ENCODE measurements at regions not wholly inside any gene's neighbourhood (a gene's known extent, or its start where the extent isn't known, plus 50 kb on each side); places are given as distances from the start of the nearest gene placed in this dataset.

DNA sequence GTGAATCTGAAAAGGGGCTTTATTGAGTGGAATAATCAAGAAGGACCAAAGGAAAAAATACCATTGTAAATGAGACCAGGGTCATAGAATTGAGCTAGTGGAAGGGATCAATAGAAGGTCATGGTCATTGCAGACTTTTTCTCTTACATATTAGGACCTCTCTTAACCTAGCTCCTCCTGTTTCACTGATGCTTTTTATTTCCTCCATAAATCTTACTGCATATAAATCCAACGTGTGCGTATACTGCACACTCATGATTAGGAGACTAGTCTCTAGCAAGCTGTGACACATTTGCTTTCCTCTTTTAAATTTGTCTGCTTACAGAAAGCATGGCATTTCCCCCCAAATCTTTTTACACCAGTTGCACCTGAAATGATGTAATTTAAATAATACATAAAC lies 179.6 kb upstream of the B3GALT2 start:
- no peak for DNase-seq (ENCODE audit: low spot score)
- intact Hi-C loops (cut with DNase I) = no loop called here

DNA sequence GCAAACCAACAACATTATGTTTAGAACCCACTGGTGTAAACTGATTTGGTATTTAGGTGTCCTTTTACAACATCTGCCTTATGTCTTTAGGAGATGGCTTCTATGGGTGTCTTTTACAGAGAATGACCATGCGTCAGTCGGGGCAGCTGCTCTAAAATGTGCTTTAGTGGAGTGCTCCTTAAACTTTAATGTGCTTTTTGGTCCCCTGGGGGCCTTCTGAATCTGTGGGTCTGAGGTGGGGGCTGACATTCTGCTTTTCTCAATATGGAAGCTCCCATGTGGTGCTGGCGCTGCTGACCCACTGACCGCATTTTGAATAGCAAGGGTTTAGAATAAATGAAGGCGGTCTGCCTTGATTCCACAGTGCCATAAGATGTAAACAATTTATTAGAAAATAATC lies 173.2 kb upstream of the B3GALT2 start:
- no peak for DNase-seq (ENCODE audit: low spot score)
- intact Hi-C loops (cut with DNase I) = no loop called here

DNA sequence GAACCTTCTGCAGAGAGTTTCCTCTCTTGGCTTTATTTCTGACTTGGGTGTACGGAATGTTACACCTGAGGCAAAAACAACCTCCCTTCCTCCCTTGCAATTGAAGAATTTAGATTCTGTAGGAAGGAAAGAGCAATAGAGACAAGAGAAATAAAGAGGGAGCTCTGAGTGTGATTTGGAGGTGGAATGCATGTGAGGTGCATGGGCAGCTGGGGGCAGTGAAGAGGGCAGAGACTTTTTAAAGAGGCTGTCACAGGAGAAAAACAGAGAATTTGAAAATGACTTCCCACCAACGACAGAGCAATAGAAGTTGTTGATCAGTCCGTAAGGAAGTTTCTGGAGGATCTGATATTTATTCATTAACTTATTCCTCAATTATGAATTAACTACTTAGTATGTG lies 172.0 kb upstream of the B3GALT2 start:
- intact Hi-C loops (cut with DNase I) = no loop called here
- DNase-seq (ENCODE audit: low spot score) = no peak

DNA sequence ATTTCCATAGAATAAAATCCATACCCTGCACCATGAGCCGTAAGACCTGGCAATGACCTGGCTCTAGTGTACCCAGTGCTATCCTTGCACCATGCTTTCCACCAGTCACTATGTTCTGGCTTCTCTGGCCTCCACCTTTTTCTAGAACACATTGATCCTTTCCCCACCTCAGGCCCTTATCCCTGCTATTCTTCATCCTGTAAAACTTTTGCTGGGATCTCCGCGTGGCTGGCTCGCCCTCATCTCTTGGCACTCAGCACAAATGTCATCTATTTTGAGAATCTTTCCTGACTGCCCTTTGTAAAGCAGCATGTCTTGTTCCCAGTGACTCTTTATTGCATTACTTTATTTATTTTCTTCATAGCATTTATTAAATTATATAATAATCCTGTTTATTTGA lies 169.8 kb upstream of the B3GALT2 start:
- intact Hi-C loops (cut with DNase I) = no loop called here
- DNase-seq (ENCODE audit: low spot score) = no peak

DNA sequence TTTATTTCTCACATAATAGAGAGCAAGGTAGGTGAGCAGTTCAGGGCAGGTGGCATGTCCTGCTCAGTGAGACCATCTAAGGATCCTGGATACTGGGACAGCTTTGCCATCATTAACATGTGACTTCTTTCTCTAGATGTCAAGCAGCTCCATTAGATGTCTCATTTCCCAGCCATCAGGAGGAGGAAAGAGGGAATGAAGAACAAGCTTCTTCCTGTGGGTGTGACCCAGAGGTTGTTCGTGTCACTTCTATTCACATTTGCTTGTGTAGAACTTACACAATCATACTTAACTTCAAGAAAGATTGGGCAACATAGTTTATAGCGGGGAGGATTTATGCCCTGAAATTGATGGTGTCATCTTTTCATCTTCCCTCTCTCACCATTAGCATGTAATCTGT lies 169.2 kb upstream of the B3GALT2 start:
- DNase-seq (ENCODE audit: low spot score) = no peak
- intact Hi-C loops (cut with DNase I) = no loop called here

DNA sequence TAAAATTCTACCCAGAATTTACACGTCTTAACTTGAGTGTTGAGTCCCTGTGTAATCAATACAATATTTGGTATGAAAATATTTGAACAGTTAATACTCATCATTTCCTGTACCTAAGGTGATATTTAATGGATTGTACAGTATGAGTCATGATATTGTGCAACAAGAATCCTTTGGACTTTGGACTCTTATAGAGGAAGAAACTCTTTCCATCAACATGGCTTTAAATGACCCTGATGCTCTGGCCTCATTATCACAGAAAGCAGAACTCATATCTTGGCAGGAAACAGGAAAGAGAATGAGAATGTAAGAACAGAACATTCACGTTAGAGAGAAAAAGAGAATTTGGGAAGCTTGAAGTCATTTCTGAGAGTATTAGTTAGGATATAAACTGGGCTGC lies 168.8 kb upstream of the B3GALT2 start:
- no peak for DNase-seq (ENCODE audit: low spot score)
- intact Hi-C loops (cut with DNase I) = no loop called here

DNA sequence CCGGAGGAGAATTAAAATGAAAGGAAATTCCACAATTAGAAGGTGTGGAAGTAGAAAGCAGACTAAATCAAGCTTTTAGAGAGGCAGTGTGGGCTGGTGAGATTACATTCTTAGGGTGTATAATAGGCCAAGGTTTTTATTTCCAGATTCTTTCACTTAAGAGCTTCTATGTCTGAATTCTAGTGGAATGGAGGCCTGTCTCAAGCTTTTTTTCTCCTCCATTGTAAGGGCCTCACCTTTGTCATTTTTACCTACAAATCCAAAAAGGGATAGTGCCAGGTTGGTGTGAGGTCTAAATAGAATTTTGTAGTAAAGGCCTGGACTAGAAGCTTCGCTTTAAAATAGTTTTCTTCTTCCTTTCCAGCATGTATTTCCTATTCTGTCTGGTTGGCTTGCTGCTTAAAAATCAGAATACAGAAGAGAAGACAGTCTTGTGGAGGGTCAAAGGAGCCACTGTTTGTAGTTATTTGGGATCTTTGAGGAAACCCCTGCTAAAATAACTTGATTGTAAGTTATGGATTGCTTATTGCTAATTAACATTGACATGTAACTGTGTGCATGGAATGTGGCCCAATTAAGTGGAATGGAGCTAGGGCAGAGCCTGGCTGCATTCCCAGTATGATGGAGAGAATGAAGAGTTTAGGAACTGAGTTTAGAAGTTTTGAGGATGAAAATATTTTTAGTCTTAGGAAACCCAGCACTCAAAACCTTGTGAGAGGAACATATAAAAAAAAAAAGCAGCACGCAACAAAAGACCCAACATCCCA lies 162.5 kb upstream of the B3GALT2 start:
- intact Hi-C loops (cut with DNase I) = no loop called here
- DNase-seq (ENCODE audit: low spot score) = no peak

DNA sequence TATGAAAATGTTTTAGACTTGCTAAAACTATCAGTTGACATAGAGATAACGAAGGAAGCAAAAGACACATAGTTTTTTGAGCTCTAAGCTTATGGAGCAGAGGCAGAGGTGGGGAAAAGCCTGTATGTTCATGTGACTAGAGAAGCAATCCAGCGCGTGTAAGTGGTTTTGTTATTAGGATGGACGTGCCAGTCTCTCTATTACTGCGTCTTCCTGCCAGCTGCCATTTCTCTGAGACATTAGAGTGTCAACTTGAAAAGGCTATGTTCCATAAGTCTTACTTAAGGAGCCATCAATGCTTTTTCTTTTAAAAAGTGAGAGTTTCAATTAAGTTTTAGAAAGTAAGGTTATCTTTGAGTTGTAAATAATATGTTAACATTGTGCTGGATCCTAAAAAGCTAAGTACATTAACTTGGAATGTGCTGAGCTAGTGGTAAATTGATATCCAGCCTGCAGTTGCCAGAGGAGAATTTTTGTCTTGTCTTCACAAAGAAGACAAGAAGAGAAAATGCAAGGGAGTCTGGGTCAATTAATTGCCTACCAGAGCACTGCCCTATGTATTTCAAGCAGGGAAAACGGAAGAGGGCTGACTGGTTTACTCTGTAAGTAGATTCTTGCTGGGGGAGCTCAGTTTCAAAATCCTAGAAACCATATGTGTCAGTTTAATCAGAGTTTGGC lies 161.8 kb upstream of the B3GALT2 start:
- intact Hi-C loops (cut with DNase I) = no loop called here
- DNase-seq (ENCODE audit: low spot score) = no peak

DNA sequence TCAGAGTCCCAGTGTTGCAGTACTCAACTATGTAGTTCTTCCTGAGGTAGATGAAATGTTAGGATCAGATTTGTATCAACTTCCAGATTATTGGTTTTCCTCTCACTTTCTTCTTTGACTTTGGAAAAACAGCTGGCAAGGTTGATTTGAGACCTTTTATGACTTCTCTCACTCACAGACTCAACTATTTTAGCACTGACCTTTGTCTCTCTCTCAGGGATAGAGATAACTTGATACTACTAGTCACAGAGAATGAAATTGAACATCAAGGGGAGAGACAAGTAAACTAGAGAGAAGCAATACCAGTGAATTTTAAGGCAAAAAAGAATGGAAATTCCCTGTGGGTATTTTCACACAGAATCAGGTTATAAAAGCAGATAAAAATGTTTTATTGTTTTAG lies 159.7 kb upstream of the B3GALT2 start:
- intact Hi-C loops (cut with DNase I) = no loop called here
- no peak for DNase-seq (ENCODE audit: low spot score)

DNA sequence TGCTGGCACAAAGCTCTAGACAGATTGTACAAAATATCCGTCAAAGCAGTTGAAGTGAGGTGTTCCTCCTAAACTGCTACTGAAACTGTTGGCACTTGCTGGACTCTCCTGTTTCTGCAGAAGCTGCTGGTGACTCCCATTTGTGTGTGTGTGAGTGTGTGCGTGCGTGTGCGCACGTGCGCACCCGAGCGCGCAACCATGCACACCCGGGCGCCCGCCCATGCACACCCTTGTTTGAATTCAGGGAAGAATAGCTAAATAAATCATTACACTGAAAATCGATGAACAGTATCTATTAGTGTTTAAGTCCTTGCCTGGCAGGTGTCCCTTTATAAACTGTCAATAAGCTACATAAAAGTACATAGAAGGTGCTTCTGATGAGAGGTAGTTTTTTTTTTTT lies 156.4 kb upstream of the B3GALT2 start:
- intact Hi-C loops (cut with DNase I) = no loop called here
- DNase-seq (ENCODE audit: low spot score) = no peak

DNA sequence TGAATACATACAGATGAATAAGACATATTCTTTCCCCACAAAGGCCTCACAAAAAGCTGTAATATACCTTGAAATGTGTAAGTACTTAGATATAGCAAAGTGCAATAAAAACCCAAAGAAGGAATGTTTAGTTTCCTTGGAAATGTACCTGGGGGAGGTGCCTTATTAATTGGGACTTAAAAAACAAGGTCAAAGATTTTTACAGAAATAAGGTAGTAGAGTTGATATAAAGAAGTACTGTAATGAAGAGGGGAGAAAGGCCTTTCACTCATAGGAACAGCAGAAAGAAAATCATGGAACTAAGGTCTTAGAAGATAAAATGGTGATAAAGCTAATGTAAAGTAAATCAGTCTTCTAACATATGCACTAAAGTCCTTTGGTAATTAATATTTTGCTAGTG lies 153.9 kb upstream of the B3GALT2 start:
- intact Hi-C loops (cut with DNase I) = no loop called here
- DNase-seq (ENCODE audit: low spot score) = no peak

DNA sequence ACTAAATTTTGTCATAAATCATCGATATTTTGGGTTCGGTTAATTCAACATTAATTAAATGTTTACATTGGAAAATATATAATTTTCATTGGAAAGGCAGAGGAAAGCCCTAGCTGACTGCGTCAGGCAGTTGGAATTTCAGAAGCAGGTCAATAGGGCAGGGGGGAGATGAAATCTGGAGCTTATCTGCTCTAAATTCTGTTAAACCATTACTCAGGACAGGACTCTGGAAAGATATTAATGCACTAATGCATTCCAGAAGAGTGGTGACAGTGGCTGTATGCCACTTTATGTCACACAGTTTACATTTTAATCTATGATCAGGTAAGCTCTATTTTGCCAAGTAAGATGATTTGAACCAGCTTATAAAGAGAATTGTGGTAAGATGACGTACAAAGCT lies 153.0 kb upstream of the B3GALT2 start:
- intact Hi-C loops (cut with DNase I) = no loop called here

DNA sequence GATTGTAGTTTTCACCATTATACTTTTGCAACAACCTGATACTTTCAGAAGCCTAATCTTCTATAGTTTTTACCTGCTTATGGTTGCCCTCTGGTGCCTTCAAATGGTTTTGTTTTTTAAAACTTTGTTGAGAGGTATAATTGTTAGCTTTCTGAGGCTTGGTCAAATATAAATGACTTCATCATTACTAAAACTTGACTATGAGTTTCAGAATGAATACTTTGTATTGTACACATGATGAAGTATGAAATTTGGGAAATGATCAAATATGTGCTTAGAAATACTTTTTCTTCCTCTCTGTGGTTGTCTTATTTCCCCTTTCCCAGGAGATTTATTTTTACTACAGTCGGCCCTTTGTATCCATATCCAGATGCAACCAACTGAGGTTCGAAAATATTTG lies 151.8 kb upstream of the B3GALT2 start:
- intact Hi-C loops (cut with DNase I) = no loop called here
- DNase-seq (ENCODE audit: low spot score) = no peak

More for the DNA sequence above, 153.0 kb upstream of the B3GALT2 start:
- DNase-seq (ENCODE audit: low spot score) = no peak

DNA sequence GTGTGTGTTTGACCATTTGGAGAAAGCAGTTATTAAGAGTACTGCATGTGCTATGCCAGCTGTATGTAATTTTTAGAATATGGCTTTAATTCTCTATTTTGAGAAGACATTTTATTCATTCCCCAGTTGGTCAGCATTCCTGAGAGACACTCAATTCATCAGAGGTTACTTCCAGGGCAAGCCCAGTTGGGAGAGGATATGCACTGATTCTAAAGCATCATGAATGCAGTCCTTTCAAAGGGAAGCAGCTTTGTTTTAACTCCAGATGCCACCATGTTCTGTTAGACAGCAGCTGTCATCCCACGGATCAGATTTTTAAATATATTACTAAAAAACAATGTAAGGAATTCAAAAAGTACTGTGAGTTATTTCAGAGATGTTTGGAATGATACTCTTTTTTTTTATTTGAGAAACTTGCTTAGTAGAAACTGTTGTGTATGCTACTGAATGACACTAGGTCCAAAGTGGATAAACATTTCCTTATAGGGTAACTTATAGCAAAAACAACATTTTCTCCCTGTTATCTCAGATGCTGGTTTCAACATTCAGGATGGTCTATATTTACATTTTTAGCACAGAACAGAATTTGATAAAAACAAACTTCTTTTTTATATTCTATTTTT lies 149.5 kb upstream of the B3GALT2 start:
- intact Hi-C loops (cut with DNase I) = no loop called here
- DNase-seq (ENCODE audit: low spot score) = no peak

DNA sequence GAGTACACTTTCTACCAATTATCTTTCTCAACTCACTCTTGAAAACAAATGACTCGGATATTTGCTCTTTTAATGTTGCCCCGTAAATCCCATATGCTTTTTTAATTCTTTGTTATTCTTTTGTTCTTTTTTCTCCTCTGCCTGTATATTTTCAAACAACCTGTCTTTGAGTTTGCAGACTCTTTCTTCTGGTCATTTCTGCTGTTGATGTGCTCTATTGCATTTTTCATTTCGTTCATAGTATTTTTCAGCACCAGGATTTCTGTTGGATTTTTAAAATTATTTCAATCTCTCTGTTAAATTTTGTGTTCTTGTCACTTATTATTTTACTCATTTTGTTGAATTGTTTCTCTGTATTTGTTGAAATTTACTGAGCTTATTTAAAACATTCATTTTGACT lies 146.8 kb upstream of the B3GALT2 start:
- no peak for DNase-seq (ENCODE audit: low spot score)
- intact Hi-C loops (cut with DNase I) = no loop called here

DNA sequence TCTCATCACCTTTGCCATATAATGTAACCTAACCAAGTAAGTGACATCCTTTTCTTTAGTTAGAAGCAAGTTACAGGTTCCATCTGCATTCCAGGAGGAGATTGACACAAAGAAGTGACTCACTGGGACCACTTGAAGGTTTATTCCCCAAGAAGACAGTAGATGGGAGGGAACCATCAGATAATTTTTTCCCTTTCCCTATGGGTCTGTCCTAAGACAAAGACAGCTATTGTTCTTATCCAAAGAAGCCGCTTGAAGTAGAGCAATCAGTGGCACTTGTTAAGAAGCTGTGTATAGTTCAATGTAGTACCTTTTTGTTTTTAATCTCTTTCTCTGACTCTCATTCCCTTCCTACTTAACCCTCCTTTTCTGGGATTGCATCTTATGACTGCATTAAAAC lies 139.9 kb upstream of the B3GALT2 start:
- intact Hi-C loops (cut with DNase I) = no loop called here
- DNase-seq (ENCODE audit: low spot score) = no peak

DNA sequence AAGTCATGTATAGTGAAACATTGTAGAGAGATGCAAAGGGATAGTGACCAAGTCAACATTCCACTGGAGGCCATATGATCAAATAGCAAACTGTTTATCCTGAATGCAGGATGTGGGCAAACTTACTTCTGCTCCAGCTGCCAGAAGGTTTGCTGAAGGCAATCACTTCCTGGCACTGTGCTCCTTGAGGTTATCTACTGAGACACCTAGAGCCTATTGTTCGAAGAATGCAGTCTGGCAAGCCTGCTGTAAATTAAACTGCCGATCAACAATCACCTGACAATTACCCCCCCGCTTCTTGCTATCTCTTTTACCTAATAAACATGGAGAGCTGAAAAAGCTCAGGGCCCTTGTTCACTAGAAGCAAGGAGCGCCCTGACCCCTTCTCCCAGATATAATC lies 139.4 kb upstream of the B3GALT2 start:
- intact Hi-C loops (cut with DNase I) = no loop called here
- DNase-seq (ENCODE audit: low spot score) = no peak

DNA sequence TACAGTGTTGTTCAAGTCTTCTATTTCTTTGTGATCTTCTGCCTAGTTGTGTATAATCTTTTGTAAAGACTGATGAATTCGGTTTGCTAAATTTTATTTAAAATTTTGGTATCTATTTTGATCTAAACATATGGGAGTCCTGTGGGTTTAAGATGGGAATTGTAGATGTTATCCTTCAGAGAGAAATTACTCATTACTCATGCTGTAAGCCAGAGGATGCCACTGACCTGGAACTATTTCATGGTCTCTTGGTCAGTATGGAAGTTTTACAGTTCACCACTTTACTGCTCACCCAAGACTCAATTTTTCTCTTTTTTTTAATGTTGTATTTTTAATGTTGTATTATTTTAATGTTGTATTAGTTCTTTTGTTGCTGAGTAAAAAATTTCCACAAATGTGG lies 138.6 kb upstream of the B3GALT2 start:
- intact Hi-C loops (cut with DNase I) = no loop called here
- no peak for DNase-seq (ENCODE audit: low spot score)

DNA sequence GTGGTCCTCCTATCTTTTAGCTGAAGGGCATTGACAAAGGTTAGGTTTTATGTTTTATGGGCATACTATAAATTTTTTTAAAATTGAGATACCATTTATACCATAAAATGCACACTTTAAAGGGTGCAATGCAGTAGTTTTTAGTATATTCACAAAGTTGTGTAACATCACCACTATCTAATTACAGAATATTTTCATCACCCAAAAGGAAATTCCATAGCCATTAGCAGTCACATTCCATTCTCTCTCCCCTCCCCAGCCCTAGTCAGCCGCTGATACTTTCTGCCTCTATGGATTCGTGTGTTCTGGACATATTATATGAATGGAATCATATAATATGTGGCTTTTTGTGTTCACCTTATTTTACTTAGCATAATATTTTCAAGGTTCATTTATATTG lies 135.8 kb upstream of the B3GALT2 start:
- no peak for DNase-seq (ENCODE audit: low spot score)
- intact Hi-C loops (cut with DNase I) = no loop called here

DNA sequence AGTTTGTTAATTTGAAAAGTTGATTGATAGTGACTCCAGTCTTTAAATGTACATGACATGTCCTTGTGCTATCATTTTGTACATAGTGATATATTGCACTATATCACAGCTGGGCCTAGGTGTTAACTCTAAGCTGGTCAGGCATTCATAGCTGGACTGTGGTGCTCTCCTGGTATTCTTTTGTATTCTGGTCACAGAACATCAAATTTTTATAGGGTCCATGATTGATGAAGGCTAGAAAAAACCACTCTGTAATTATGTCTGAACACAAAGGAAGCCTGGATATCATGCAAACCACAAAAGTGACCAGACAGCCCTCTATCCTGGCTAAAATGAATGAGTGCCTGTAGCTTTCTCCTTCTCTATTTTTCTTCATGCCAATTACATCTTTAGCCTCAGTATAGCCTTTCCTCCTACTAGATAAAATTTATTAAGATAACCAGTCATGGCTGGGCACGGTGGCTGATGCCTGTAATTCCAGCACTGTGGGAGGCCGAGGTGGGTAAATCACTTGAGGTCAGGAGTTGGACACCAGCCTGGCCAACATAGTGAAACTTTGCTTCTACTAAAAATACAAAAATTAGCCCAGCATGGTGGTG lies 134.9 kb upstream of the B3GALT2 start:
- no peak for DNase-seq (ENCODE audit: low spot score)
- intact Hi-C loops (cut with DNase I) = no loop called here

DNA sequence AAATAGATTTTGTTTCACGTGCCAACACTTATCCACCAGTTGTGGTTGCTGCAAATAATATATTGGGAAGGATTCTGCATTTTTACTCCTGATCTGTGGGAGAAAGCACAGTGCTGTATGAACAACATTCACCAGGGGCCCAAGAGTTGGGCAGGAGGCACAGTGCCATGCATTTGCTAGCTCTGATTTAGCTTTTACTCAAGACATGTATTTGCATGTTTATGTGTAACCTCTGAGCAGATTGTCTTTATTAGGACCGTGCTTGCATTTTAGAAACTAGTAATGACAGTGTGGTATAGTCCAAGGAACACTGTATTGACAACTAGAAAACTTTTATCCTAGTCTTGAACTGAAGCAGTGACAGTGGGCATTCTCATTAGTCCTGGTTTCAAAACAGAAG lies 133.9 kb upstream of the B3GALT2 start:
- intact Hi-C loops (cut with DNase I) = no loop called here
- DNase-seq (ENCODE audit: low spot score) = no peak
